ENCODE measurements at regions not wholly inside any gene's neighbourhood (a gene's known extent, or its start where the extent isn't known, plus 50 kb on each side); places are given as distances from the start of the nearest gene placed in this dataset.

DNA sequence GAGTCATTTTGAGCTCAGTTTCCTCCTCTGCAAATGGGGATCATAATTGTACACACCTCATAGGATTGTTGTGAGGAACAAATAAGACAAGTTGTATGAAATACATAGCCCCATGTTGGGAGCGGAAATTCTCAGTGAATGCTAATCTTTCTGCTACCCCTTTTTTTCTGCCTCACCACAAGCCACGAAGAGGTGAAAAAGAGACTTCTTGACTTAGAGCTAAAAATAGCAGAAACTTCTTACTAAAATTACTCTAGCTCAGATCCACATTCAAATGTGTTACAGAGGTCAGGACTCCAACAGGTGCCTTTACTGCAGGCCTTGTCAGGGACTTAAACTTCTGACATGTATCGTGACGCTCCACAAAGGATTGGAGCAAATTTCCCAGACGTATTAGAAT is 128.5 kb downstream of the MIAT start:
- TF ChIP-seq PPARA (CRISPR knock-in tag; IDR thresholded peaks at IDR 0.05; ENCODE audit: borderline replicate concordance) (no peak), TOX (CRISPR knock-in tag; IDR thresholded peaks at IDR 0.05; ENCODE audit: borderline replicate concordance) (no peak)
- TF ChIP-seq, protein P1, sequence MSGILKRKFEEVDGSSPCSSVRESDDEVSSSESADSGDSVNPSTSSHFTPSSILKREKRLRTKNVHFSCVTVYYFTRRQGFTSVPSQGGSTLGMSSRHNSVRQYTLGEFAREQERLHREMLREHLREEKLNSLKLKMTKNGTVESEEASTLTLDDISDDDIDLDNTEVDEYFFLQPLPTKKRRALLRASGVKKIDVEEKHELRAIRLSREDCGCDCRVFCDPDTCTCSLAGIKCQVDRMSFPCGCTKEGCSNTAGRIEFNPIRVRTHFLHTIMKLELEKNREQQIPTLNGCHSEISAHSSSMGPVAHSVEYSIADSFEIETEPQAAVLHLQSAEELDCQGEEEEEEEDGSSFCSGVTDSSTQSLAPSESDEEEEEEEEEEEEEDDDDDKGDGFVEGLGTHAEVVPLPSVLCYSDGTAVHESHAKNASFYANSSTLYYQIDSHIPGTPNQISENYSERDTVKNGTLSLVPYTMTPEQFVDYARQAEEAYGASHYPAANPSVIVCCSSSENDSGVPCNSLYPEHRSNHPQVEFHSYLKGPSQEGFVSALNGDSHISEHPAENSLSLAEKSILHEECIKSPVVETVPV (CRISPR knock-in tag; IDR thresholded peaks at IDR 0.05) = no peak
- ATAC-seq = no peak

DNA sequence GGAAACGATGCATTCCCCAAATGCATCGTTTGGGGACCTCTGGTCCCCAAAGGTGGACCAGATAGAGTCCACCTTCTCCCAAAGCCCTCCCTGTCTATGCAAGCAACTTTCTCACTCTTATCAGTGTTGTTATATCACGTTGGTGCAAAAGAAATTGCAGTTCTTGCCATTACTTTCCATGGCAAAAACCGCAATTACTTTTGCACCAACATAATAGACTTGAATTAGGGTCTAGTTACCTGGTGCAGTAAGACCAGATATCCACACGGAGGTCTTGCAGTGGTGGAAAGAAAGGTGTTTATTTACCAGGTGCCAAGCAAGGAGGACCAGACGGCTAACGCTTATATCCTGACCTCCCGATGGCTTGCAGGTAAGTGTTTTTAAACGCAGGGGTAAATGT is 129.0 kb downstream of the MIAT start:
- TF ChIP-seq, protein P2, sequence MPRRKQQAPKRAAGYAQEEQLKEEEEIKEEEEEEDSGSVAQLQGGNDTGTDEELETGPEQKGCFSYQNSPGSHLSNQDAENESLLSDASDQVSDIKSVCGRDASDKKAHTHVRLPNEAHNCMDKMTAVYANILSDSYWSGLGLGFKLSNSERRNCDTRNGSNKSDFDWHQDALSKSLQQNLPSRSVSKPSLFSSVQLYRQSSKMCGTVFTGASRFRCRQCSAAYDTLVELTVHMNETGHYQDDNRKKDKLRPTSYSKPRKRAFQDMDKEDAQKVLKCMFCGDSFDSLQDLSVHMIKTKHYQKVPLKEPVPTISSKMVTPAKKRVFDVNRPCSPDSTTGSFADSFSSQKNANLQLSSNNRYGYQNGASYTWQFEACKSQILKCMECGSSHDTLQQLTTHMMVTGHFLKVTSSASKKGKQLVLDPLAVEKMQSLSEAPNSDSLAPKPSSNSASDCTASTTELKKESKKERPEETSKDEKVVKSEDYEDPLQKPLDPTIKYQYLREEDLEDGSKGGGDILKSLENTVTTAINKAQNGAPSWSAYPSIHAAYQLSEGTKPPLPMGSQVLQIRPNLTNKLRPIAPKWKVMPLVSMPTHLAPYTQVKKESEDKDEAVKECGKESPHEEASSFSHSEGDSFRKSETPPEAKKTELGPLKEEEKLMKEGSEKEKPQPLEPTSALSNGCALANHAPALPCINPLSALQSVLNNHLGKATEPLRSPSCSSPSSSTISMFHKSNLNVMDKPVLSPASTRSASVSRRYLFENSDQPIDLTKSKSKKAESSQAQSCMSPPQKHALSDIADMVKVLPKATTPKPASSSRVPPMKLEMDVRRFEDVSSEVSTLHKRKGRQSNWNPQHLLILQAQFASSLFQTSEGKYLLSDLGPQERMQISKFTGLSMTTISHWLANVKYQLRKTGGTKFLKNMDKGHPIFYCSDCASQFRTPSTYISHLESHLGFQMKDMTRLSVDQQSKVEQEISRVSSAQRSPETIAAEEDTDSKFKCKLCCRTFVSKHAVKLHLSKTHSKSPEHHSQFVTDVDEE (CRISPR knock-in tag; IDR thresholded peaks at IDR 0.05) = no peak
- TF ChIP-seq OSR1 (CRISPR knock-in tag; IDR thresholded peaks at IDR 0.05) (no peak), ZC3H10 (CRISPR knock-in tag; IDR thresholded peaks at IDR 0.05) (no peak), PPARA (CRISPR knock-in tag; IDR thresholded peaks at IDR 0.05; ENCODE audit: borderline replicate concordance) (no peak), ESRRG (CRISPR knock-in tag; IDR thresholded peaks at IDR 0.05) (no peak), ZNF565 (CRISPR knock-in tag; conservative IDR thresholded peaks at IDR 0.05; ENCODE audit: low read depth) (no peak), BACH2 (CRISPR knock-in tag; IDR thresholded peaks at IDR 0.05; ENCODE audit: borderline replicate concordance) (no peak)
- ATAC-seq = no peak

DNA sequence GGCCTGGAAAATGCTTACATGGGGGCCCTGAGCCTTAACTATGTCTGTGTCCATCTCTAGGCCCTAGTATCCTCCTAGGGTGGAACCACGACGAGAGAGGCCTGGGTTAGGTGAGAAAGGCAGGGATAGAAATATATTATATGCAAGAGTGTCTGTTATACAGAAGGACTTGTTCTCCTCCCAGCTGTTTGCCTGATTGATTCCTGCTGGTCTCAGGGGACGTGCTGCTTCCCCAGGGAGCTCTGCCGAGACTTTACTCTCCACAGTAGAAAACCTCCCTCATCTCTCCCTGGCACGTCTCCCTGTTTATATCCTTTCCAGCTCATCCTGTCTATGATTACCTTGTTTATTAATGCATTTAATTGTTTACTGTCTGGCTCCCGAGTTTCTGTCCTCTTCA is 132.6 kb downstream of the MIAT start:
- TF ChIP-seq OSR1 (CRISPR knock-in tag; IDR thresholded peaks at IDR 0.05) (no peak), TCF4 (CRISPR knock-in tag; IDR thresholded peaks at IDR 0.05; ENCODE audit: borderline replicate concordance) (no peak), ISL1 (CRISPR knock-in tag; IDR thresholded peaks at IDR 0.05) (no peak), PPARA (CRISPR knock-in tag; IDR thresholded peaks at IDR 0.05; ENCODE audit: borderline replicate concordance) (no peak), GLIS3 (CRISPR knock-in tag; IDR thresholded peaks at IDR 0.05) (no peak), SNAI2 (CRISPR knock-in tag; IDR thresholded peaks at IDR 0.05) (no peak), CSDC2 (CRISPR knock-in tag; IDR thresholded peaks at IDR 0.05) (no peak), ZFP3 (CRISPR knock-in tag; IDR thresholded peaks at IDR 0.05) (no peak), BACH2 (CRISPR knock-in tag; IDR thresholded peaks at IDR 0.05; ENCODE audit: borderline replicate concordance) (no peak)
- TF ChIP-seq, protein P3, sequence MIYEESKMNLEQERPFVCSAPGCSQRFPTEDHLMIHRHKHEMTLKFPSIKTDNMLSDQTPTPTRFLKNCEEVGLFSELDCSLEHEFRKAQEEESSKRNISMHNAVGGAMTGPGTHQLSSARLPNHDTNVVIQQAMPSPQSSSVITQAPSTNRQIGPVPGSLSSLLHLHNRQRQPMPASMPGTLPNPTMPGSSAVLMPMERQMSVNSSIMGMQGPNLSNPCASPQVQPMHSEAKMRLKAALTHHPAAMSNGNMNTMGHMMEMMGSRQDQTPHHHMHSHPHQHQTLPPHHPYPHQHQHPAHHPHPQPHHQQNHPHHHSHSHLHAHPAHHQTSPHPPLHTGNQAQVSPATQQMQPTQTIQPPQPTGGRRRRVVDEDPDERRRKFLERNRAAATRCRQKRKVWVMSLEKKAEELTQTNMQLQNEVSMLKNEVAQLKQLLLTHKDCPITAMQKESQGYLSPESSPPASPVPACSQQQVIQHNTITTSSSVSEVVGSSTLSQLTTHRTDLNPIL (CRISPR knock-in tag; IDR thresholded peaks at IDR 0.05; ENCODE audit: low read depth) = no peak
- ATAC-seq = no peak

DNA sequence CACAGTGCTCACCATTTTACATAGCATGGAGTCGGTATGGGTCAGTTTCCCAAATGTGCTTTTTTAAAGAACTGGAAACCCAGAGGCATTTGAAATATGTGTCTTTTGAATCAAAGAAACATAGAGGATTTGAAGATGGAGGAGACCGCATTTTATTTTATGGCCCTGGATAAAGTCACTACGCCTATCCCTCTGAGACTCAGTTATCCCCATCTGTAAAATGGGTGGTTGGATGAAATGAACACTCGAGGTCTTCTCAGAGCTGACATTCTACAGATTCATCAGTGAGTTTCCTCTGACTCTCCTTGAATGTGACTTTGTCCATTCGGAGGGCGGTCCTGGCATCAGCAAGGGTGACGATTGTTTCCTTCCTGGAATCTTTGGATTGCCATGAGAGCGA is 135.1 kb downstream of the MIAT start:
- no peak for ATAC-seq
- TF ChIP-seq TOX (CRISPR knock-in tag; IDR thresholded peaks at IDR 0.05; ENCODE audit: borderline replicate concordance) (no peak), BACH2 (CRISPR knock-in tag; IDR thresholded peaks at IDR 0.05; ENCODE audit: borderline replicate concordance) (no peak), ZNF70 (CRISPR knock-in tag; IDR thresholded peaks at IDR 0.05) (no peak)

DNA sequence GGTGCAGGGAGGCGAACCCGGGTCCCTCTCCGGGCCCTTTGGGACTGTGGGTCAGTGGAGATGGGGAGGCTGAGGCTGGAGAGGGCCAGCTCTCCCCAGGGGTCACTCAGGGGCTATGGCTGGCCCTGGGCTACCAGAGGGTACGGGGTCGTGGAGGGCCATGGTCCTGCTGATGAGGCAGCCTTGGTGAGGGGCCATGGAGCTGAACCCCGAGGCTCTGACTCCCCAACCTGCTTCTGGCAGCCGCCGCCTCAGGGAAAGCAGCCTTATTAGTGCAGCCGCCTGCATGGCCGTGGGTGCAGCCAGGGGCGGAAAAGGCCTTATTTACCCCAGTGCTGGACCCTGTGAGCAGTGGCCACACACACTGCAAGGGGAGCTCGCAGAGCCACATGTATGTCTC is 139.4 kb downstream of the MIAT start:
- no peak for TF ChIP-seq RARB (CRISPR knock-in tag; IDR thresholded peaks at IDR 0.05)
- no peak for TF ChIP-seq ZNF8 (CRISPR knock-in tag; IDR thresholded peaks at IDR 0.05)
- no peak for TF ChIP-seq CSDC2 (CRISPR knock-in tag; IDR thresholded peaks at IDR 0.05)
- TF ChIP-seq, protein P4, sequence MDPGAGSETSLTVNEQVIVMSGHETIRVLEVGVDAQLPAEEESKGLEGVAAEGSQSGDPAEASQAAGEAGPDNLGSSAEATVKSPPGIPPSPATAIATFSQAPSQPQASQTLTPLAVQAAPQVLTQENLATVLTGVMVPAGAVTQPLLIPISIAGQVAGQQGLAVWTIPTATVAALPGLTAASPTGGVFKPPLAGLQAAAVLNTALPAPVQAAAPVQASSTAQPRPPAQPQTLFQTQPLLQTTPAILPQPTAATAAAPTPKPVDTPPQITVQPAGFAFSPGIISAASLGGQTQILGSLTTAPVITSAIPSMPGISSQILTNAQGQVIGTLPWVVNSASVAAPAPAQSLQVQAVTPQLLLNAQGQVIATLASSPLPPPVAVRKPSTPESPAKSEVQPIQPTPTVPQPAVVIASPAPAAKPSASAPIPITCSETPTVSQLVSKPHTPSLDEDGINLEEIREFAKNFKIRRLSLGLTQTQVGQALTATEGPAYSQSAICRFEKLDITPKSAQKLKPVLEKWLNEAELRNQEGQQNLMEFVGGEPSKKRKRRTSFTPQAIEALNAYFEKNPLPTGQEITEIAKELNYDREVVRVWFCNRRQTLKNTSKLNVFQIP (CRISPR knock-in tag; IDR thresholded peaks at IDR 0.05; ENCODE audit: borderline replicate concordance, low read depth) = no peak
- no peak for TF ChIP-seq PPARA (CRISPR knock-in tag; IDR thresholded peaks at IDR 0.05; ENCODE audit: borderline replicate concordance)
- TF ChIP-seq, protein P1 (CRISPR knock-in tag; IDR thresholded peaks at IDR 0.05) = no peak
- TF ChIP-seq BACH2 (CRISPR knock-in tag; IDR thresholded peaks at IDR 0.05; ENCODE audit: borderline replicate concordance) = no peak
- no peak for TF ChIP-seq ZFP30 (CRISPR knock-in tag; IDR thresholded peaks at IDR 0.05)
- no peak for TF ChIP-seq ESRRG (CRISPR knock-in tag; IDR thresholded peaks at IDR 0.05)
- TF ChIP-seq, protein P3 (CRISPR knock-in tag; IDR thresholded peaks at IDR 0.05; ENCODE audit: low read depth) = no peak
- ATAC-seq = no peak
